MM.1S (cell line): ENCODE measurements at regions not wholly inside any gene's neighbourhood (a gene's known extent, or its start where the extent isn't known, plus 50 kb on each side); places are given as distances from the start of the nearest gene placed in this dataset.

ENCODE experiments used
- DNase-seq: peaks from one replicate; pipeline ENCODE4 v3.0.0-alpha.2; 2015
- H2AFZ ChIP-seq: fragments of 300-600 bp; sonication (generic); 2 replicates; pipeline ENCODE4 v1.6.0; 2016; ENCODE audit warnings: antibody characterized with exemption, low read length
- H3F3A ChIP-seq: fragments of 300-600 bp; sonication (generic); 2 replicates; pipeline ENCODE4 v1.6.1; 2016; ENCODE audit warnings: mild to moderate bottlenecking, antibody characterized with exemption, low read length, moderate library complexity, mixed read lengths; ENCODE audit not compliant: insufficient read depth
- H3K27ac ChIP-seq: fragments of 300-600 bp; sonication (generic); 2 replicates; pipeline ENCODE4 v1.5.1; 2016; ENCODE audit warnings: mild to moderate bottlenecking, low read length
- H3K27me3 ChIP-seq: fragments of 300-600 bp; sonication (generic); replicated peaks from 2 replicates; pipeline ENCODE4 v1.6.0; 2016; ENCODE audit warnings: low read length; ENCODE audit not compliant: insufficient read depth
- H3K36me3 ChIP-seq: fragments of 300-600 bp; sonication (generic); replicated peaks from 2 replicates; pipeline ENCODE4 v1.6.1; 2016; ENCODE audit warnings: mild to moderate bottlenecking, low read length, mixed read lengths; ENCODE audit not compliant: insufficient read depth
- H3K4me1 ChIP-seq: fragments of 300-600 bp; sonication (generic); 2 replicates; pipeline ENCODE4 v1.6.1; 2016; ENCODE audit warnings: low read length, mixed read lengths
- H3K4me2 ChIP-seq: fragments of 300-600 bp; sonication (generic); 2 replicates; pipeline ENCODE4 v1.6.0; 2016; ENCODE audit warnings: low read depth, low read length
- H3K4me3 ChIP-seq: fragments of 300-600 bp; sonication (generic); 2 replicates; pipeline ENCODE4 v1.5.1; 2016; ENCODE audit warnings: low read length, mixed read lengths
- H3K79me2 ChIP-seq: fragments of 300-600 bp; sonication (generic); 2 replicates; pipeline ENCODE4 v1.6.1; 2016; ENCODE audit warnings: mixed run types, low read length, mixed read lengths
- H3K9ac ChIP-seq: fragments of 300-600 bp; sonication (generic); 2 replicates; pipeline ENCODE4 v1.6.1; 2016; ENCODE audit warnings: low read length, mixed read lengths
- H3K9me2 ChIP-seq: fragments of 300-600 bp; sonication (generic); replicated peaks from 2 replicates; pipeline ENCODE4 v1.6.1; 2016; ENCODE audit warnings: mild to moderate bottlenecking, low read length, mixed read lengths; ENCODE audit not compliant: insufficient read depth
- H3K9me3 ChIP-seq: fragments of 300-600 bp; sonication (generic); replicated peaks from 2 replicates; pipeline ENCODE4 v1.6.1; 2016; ENCODE audit warnings: mild to moderate bottlenecking, low read length, mixed read lengths; ENCODE audit not compliant: insufficient read depth
- H4K20me1 ChIP-seq: fragments of 300-600 bp; sonication (generic); 2 replicates; pipeline ENCODE4 v1.6.1; 2016; ENCODE audit warnings: mild to moderate bottlenecking, low read length, moderate library complexity, mixed read lengths; ENCODE audit not compliant: insufficient read depth
- EZH2 ChIP-seq: fragments of 300-600 bp; sonication (generic); optimal IDR thresholded peaks from 2 replicates; pipeline ENCODE3; 2017; ENCODE audit warnings: low read depth, mild to moderate bottlenecking, antibody characterized with exemption, low read length, mixed read lengths
- EZH2phosphoT487 ChIP-seq: fragments of 300-600 bp; sonication (generic); IDR thresholded peaks from 2 replicates; pipeline ENCODE4 v1.6.1; 2018; ENCODE audit warnings: antibody characterized with exemption, low read length
- TF ChIP-seq, protein P1 (sequence below): fragments of 300-600 bp; sonication (generic); IDR thresholded peaks from 2 replicates; pipeline ENCODE4 v1.5.1; 2016; ENCODE audit warnings: antibody characterized with exemption, low read length, mixed read lengths

DNA sequence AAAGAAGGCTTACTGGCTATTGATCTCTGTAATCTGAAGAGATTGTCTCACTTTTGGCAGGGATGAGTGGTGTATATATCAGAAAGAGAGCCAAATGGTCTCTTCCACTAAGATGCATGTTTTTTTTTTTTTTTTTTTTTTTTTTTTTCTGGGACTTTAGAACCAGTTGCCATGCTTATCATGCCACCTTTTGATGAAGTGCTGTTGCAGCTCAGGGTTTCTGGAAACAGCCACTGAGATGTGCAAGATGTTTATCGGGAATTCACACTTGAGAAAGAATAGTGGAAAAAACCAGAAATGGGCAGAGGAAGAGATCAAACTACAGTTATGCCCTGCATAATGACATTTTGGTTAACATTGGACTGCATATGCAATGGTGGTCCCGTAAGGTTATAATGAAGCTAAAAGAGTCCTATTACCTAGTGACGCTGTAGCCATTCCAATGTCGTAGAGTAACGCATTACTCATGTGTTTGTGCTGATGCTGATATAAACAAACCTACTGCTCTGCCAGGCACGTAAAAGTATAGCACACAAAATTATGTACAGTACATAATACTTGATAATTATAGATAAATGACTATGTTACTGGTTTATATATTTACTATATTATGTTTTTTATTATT lies 121.0 kb downstream of the KLF5 start:
- H3F3A ChIP-seq = no peaks in the 10 kb centered on the region
- no peaks in the 10 kb centered on the region for H3K4me1 ChIP-seq
- H3K9me3 ChIP-seq = no peaks in the 10 kb centered on the region
- no peaks in the 10 kb centered on the region for H4K20me1 ChIP-seq
- no peaks in the 10 kb centered on the region for H3K36me3 ChIP-seq
- H3K27ac ChIP-seq = no peak overlapping the region
- no peaks in the 10 kb centered on the region for H3K27me3 ChIP-seq
- TF ChIP-seq, protein P1, sequence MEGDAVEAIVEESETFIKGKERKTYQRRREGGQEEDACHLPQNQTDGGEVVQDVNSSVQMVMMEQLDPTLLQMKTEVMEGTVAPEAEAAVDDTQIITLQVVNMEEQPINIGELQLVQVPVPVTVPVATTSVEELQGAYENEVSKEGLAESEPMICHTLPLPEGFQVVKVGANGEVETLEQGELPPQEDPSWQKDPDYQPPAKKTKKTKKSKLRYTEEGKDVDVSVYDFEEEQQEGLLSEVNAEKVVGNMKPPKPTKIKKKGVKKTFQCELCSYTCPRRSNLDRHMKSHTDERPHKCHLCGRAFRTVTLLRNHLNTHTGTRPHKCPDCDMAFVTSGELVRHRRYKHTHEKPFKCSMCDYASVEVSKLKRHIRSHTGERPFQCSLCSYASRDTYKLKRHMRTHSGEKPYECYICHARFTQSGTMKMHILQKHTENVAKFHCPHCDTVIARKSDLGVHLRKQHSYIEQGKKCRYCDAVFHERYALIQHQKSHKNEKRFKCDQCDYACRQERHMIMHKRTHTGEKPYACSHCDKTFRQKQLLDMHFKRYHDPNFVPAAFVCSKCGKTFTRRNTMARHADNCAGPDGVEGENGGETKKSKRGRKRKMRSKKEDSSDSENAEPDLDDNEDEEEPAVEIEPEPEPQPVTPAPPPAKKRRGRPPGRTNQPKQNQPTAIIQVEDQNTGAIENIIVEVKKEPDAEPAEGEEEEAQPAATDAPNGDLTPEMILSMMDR = no peak
- no peak for TF ChIP-seq EZH2
- TF ChIP-seq EZH2phosphoT487 = no peak
- no peaks in the 10 kb centered on the region for H3K9me2 ChIP-seq
- no peak overlapping the region for H3K9ac ChIP-seq
- no peak overlapping the region for H3K4me3 ChIP-seq
- DNase-seq = no peak
- no peak overlapping the region for H3K4me2 ChIP-seq
- H2AFZ ChIP-seq = no peak overlapping the region
- no peaks in the 10 kb centered on the region for H3K79me2 ChIP-seq

DNA sequence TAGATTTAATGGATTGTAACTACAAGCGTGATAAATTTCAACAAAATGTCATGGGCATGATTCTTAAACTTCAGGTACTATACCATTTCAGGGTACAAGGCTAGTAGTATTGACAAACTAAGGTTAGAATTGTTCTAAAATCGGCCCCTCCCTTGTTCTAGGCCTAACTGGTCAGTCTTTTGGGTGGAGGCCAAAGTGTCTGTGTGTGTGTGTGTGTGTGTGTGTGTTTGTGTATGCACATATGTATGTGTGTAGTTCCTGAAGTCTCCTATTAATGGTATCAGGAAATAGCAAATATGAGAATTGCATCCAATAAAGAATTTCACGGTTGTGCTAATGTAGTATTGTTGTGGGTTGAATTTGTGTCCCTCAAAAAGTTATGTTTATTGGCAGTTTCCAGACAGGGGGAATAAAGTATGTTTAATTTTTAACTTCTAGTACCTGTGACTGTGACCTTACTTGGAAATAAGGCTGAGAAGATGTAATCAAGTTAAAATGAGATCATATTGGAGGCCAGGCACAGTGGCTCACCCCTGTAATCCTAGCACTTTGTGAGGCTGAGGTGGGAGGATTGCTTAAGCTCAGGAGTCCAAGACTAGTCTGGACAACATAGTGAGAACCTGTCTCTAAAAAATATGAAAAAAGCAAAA lies 119.2 kb downstream of the KLF5 start:
- DNase-seq = no peak
- H3K9me3 ChIP-seq = no peaks in the 10 kb centered on the region
- H3K4me2 ChIP-seq = no peak overlapping the region
- no peaks in the 10 kb centered on the region for H3K4me1 ChIP-seq
- H3K9ac ChIP-seq = no peak overlapping the region
- no peaks in the 10 kb centered on the region for H3K36me3 ChIP-seq
- no peaks in the 10 kb centered on the region for H3K27me3 ChIP-seq
- no peaks in the 10 kb centered on the region for H4K20me1 ChIP-seq
- no peaks in the 10 kb centered on the region for H3F3A ChIP-seq
- H3K9me2 ChIP-seq = no peaks in the 10 kb centered on the region
- TF ChIP-seq, protein P1 = no peak
- TF ChIP-seq EZH2 (no peak), EZH2phosphoT487 (no peak)
- no peak overlapping the region for H3K27ac ChIP-seq
- H3K4me3 ChIP-seq = no peak overlapping the region
- no peak overlapping the region for H2AFZ ChIP-seq
- H3K79me2 ChIP-seq = no peaks in the 10 kb centered on the region

DNA sequence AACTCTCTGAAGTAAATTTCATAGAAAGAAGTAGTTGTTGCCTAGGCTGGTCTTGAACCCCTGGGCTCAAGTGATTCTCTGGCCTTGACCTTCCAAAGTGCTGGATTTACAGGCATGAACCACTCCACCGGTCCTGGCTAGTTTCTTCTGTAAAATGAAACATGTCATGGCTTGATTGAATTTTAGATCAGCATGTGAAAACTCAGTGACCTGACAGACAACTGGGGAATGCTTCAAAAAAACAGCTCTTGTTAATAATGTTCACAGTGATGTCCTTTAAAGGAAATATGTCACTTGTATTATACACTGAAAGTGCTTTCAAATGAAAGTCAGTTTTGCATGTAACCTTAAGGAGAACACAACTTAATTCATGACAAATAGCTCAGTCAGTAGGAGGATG lies 118.2 kb downstream of the KLF5 start:
- Histone ChIP-seq H3K4me3 (no peak overlapping the region), H3K9ac (no peak overlapping the region), H4K20me1 (no peaks in the 10 kb centered on the region), H3K79me2 (no peaks in the 10 kb centered on the region), H3K27ac (no peak overlapping the region), H2AFZ (no peak overlapping the region), H3K9me3 (no peaks in the 10 kb centered on the region), H3K4me1 (no peaks in the 10 kb centered on the region), H3K9me2 (no peaks in the 10 kb centered on the region), H3K27me3 (no peaks in the 10 kb centered on the region), H3K4me2 (no peak overlapping the region), H3F3A (no peaks in the 10 kb centered on the region), H3K36me3 (no peaks in the 10 kb centered on the region)
- DNase-seq = no peak
- no peak for TF ChIP-seq EZH2
- no peak for TF ChIP-seq EZH2phosphoT487

DNA sequence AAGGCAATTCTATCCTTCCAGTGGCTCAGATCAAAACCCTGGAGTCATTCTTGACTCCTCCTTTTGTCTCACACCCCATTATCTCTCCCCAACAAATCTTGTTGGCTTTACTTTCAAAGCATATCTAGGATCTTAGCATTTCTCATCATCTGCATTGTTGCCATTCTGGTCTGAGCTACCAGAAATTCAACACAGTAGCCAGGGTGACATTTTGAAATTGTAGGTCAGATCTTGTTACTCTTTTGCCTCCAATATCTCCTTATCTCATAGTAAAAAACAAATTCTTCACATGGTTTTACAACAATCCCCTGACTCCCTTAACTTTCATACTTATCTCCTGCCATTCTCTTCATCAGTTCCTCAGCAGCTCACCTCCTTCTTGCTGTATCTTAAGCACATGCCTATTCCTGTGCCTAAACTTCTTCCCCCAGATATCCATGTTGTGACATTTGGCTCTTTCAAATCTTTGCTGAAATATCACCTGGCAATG lies 115.8 kb downstream of the KLF5 start:
- Histone ChIP-seq H3K27me3 (no peaks in the 10 kb centered on the region), H3K4me1 (no peaks in the 10 kb centered on the region), H2AFZ (no peak overlapping the region), H3F3A (no peaks in the 10 kb centered on the region), H4K20me1 (no peaks in the 10 kb centered on the region), H3K79me2 (no peaks in the 10 kb centered on the region), H3K27ac (no peak overlapping the region), H3K36me3 (no peaks in the 10 kb centered on the region), H3K9me2 (no peaks in the 10 kb centered on the region), H3K9ac (no peak overlapping the region), H3K9me3 (no peaks in the 10 kb centered on the region), H3K4me3 (no peak overlapping the region), H3K4me2 (no peak overlapping the region)
- no peak for DNase-seq
- TF ChIP-seq EZH2 (no peak), EZH2phosphoT487 (no peak)
- TF ChIP-seq, protein P1 = no peak
